Natural killer cell (primary cell): ENCODE measurements at regions not wholly inside any gene's neighbourhood (a gene's known extent, or its start where the extent isn't known, plus 50 kb on each side); places are given as distances from the start of the nearest gene placed in this dataset.

Experiments
- ATAC-seq, 3 donors: fragments of 150-1000 bp in 2 of 3; fragments of 200-7000 bp in 1 of 3; cut with Tn5 transposase; 1 replicate in 1 of 3; 2 replicates in 2 of 3; pipeline ENCODE4 v1.10.0; 2021; ENCODE audit warnings: mild to moderate bottlenecking in 2 of 3, moderate library complexity in 2 of 3
- DNase-seq, 2 donors: peaks; one replicate each; pipeline versions ENCODE4 v3.0.0 to v3.0.0-alpha.2; 2013 to 2021; ENCODE audit warnings: mixed read lengths in 1 of 2
- H3K27ac ChIP-seq: one replicate; pipeline ENCODE4 v1.5.1; 2013; ENCODE audit warnings: mild to moderate bottlenecking, low read length
- H3K27me3 ChIP-seq: one replicate; pipeline ENCODE4 v1.6.1; 2013; ENCODE audit warnings: low read length; ENCODE audit not compliant: control insufficient read depth, insufficient read depth
- H3K36me3 ChIP-seq: one replicate; pipeline ENCODE4 v1.6.1; 2013; ENCODE audit warnings: low read length; ENCODE audit not compliant: control insufficient read depth, insufficient read depth
- H3K4me1 ChIP-seq: one replicate; pipeline ENCODE4 v1.6.1; 2013; ENCODE audit warnings: low read length; ENCODE audit not compliant: control insufficient read depth, insufficient read depth
- H3K4me3 ChIP-seq: one replicate; pipeline ENCODE4 v1.5.1; 2013; ENCODE audit warnings: low read length
- H3K9me3 ChIP-seq: one replicate; pipeline ENCODE4 v1.6.1; 2013; ENCODE audit warnings: low read length; ENCODE audit not compliant: control insufficient read depth, insufficient read depth
- H3K27ac Mint-ChIP-seq, 2 donors: one replicate each; pipeline ENCODE4 v1.8.0; 2022; ENCODE audit warnings: mild to moderate bottlenecking in 2 of 2, mixed read lengths in 2 of 2, moderate library complexity in 1 of 2
- H3K27me3 Mint-ChIP-seq, 2 donors: one replicate each; pipeline ENCODE4 v1.8.0; 2022; ENCODE audit warnings: low read depth in 2 of 2, mixed read lengths in 2 of 2
- H3K36me3 Mint-ChIP-seq: one replicate; pipeline ENCODE4 v1.8.0; 2022; ENCODE audit warnings: mixed read lengths
- H3K4me1 Mint-ChIP-seq, 2 donors: one replicate each; pipeline ENCODE4 v1.8.0; 2022; ENCODE audit warnings: mixed read lengths in 2 of 2
- H3K4me3 Mint-ChIP-seq: one replicate; pipeline ENCODE4 v1.8.0; 2022; ENCODE audit warnings: mild to moderate bottlenecking, moderate library complexity, mixed read lengths
- H3K9me3 Mint-ChIP-seq, 2 donors: one replicate each; pipeline ENCODE4 v1.8.0; 2022; ENCODE audit warnings: mixed read lengths in 2 of 2
- CTCF ChIP-seq: fragments of 200-600 bp; IDR thresholded peaks from one replicate; pipeline ENCODE4 v1.8.0; 2022; ENCODE audit warnings: antibody characterized with exemption
- WGBS: methylation state at CpG from one replicate; pipeline ENCODE4 v1.1.7; 2013; ENCODE audit warnings: missing lambda C conversion rate; ENCODE audit not compliant: insufficient coverage; 5-methylcytosine and 5-hydroxymethylcytosine counted together
- intact Hi-C: fragments of 100-400 bp; cut with micrococcal nuclease; formaldehyde crosslinking; loops from one replicate; pipeline ENCODE4 v1.14.2; 2022

DNA sequence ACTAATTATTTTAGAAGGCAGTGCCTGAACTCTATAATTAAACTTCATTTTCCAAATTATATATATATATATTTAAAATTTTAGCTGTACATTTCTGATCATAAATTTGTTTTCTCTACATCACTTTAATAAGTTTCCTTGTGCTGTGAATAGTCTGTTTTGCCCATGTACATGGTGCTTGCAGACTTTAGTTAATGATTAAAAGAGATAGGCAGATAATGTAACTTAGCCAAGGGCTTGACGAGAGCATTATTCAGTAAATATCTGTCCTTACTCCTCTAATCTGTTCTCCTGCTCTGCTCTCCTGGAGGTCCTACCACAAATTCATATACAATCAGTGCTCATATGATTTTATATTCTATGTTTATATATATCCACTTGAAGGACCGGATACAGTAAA is 595.2 kb upstream of the KIF2B start:
- Mint-ChIP-seq H3K27me3 (no peaks in the 10 kb centered on the region), H3K36me3 (peaks cover 10% of the 10 kb centered on the region), H3K9me3 (peaks cover 21 to 25% of the 10 kb centered on the region in 2 donors), H3K4me1 (no peaks in the 10 kb centered on the region), H3K27ac (no peak overlapping the region), H3K4me3 (no peak overlapping the region)
- intact Hi-C loops: loop anchor here (10.0 kb wide), 1 partner anchor 63 kb away; no protein-coding TSS in a partner anchor
- Histone ChIP-seq H3K4me1 (no peaks in the 10 kb centered on the region), H3K27ac (no peak overlapping the region), H3K9me3 (no peaks in the 10 kb centered on the region), H3K27me3 (no peaks in the 10 kb centered on the region), H3K36me3 (no peaks in the 10 kb centered on the region), H3K4me3 (no peak overlapping the region)
- WGBS: no CpG with 5 or more reads among the region's 2 CpGs
- DNase-seq (no peak), ATAC-seq (no peak)
- TF ChIP-seq CTCF: no peak

- 27% methylated on average over 2 of the region's 2 CpGs for WGBS
- intact Hi-C loops: loop anchor here (10.0 kb wide), 1 partner anchor 62 kb away; no protein-coding TSS in a partner anchor
- H3K27ac ChIP-seq: no peak overlapping the region
These were observed 595.6 kb upstream of the KIF2B start for GRCh38 chr17:53227111-53227510.

GRCh38 chr17:53219821-53220220 is 602.9 kb upstream of the KIF2B start:
- ATAC-seq (no peak), DNase-seq (no peak)
- Mint-ChIP-seq H3K27ac (no peak overlapping the region), H3K4me1 (no peaks in the 10 kb centered on the region), H3K36me3 (peaks cover 10% of the 10 kb centered on the region), H3K4me3 (no peak overlapping the region), H3K27me3 (no peaks in the 10 kb centered on the region), H3K9me3 (peaks cover 11 to 18% of the 10 kb centered on the region in 2 donors)
- no peak for TF ChIP-seq CTCF
- H3K36me3 ChIP-seq: no peaks in the 10 kb centered on the region
- H3K4me3 ChIP-seq: no peak overlapping the region
- peaks cover 7% of the 10 kb centered on the region for H3K9me3 ChIP-seq
- H3K27ac ChIP-seq: no peak overlapping the region
- intact Hi-C loops: loop anchor here (5.0 to 10.0 kb wide), 2 partner anchors 33 to 55 kb away; no protein-coding TSS in a partner anchor
- no peaks in the 10 kb centered on the region for H3K4me1 ChIP-seq
- H3K27me3 ChIP-seq: no peaks in the 10 kb centered on the region

More at GRCh38 chr17:53227111-53227510, 595.6 kb upstream of the KIF2B start:
- TF ChIP-seq CTCF: no peak
- Mint-ChIP-seq H3K4me1 (no peaks in the 10 kb centered on the region), H3K4me3 (no peak overlapping the region), H3K36me3 (peaks cover 10% of the 10 kb centered on the region), H3K27me3 (no peaks in the 10 kb centered on the region), H3K27ac (no peak overlapping the region), H3K9me3 (peaks cover 21 to 27% of the 10 kb centered on the region in 2 donors)
- ATAC-seq (no peak), DNase-seq (no peak)
- H3K9me3 ChIP-seq: no peaks in the 10 kb centered on the region
- H3K4me1 ChIP-seq: no peaks in the 10 kb centered on the region
- no peaks in the 10 kb centered on the region for H3K27me3 ChIP-seq
- no peak overlapping the region for H3K4me3 ChIP-seq
- no peaks in the 10 kb centered on the region for H3K36me3 ChIP-seq

DNA sequence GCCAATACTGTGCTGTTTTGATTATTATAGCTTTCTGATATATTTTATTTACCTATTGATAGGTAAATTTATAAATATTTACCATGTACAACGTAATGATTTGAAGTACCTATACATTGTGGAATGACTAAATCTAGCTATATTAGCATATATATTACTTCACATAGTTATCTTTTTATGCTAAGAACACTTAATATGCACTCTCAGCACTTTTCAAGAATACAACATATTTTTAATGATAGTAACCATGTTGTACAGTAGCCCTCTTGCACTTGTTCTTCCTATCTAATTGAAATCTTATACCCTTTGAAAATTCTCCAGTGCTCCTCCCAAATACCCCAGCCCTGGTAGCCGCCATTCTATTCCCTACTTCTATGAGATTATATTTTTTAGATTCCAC is 604.0 kb upstream of the KIF2B start:
- H3K4me3 Mint-ChIP-seq: no peak overlapping the region

More for the DNA sequence above, 604.0 kb upstream of the KIF2B start:
- Mint-ChIP-seq H3K9me3 (peaks cover 12 to 28% of the 10 kb centered on the region in 2 donors), H3K27me3 (no peaks in the 10 kb centered on the region), H3K27ac (no peak overlapping the region), H3K36me3 (peaks cover 10% of the 10 kb centered on the region), H3K4me1 (no peaks in the 10 kb centered on the region)
- DNase-seq: no peak
- intact Hi-C loops: no loop called here
- WGBS: no CpG with 5 or more reads among the region's 2 CpGs
- Histone ChIP-seq H3K27me3 (no peaks in the 10 kb centered on the region), H3K36me3 (no peaks in the 10 kb centered on the region), H3K4me3 (no peak overlapping the region), H3K27ac (no peak overlapping the region), H3K9me3 (peaks cover 7% of the 10 kb centered on the region), H3K4me1 (no peaks in the 10 kb centered on the region)
- ATAC-seq: no peak
- TF ChIP-seq CTCF: no peak
